GM18868 (cell line): ENCODE measurements at regions not wholly inside any gene's neighbourhood (a gene's known extent, or its start where the extent isn't known, plus 50 kb on each side); places are given as distances from the start of the nearest gene placed in this dataset.

ENCODE experiments used
- ATAC-seq: cut with Tn5 transposase; IDR thresholded peaks from one replicate; pipeline ENCODE4 v1.9.1; 2021; ENCODE audit warnings: mild to moderate bottlenecking, moderate library complexity; ENCODE audit not compliant: unreplicated experiment

- ATAC-seq: no peak
Measured at GRCh38 chr13:70430256-70430655, 322.0 kb upstream of the KLHL1 start.

DNA sequence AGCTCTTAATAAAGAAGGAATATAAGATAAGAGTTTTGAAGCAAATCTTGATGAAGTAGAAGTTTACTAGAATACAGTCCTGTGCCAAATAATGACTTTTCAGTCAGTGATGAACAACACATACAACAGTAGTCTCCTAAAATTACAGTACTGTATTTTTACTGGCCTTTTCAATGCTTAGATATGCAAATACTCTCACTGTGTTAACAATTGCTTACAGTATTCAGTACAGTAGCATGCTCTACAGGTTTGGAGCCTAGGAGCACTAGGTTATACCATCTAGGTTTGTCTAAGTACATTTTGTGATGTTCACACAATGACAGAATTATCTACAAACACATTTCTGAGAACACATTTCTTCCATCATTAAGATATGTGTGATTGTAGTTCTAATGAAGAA is 316.7 kb upstream of the KLHL1 start:
- no peak for ATAC-seq

DNA sequence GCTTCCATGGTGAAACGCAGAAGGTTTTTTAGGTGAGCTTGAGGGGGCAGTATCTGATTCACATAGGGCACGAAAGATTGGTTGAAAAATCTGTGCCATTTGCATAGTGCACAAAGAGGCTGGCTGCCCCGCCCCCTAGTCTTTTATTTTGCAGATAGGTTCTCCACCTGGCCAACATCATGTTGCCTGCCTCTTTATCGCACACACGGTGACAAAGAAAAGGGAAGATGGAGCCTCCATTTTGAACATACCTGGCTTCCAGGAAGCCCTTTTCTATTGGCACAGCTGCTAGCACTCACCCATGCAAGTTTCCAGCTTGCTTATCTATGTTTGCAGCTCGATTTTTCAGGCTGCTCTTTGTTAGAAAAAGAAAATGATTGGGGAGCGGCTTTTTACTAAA is 316.2 kb upstream of the KLHL1 start:
- no peak for ATAC-seq

GRCh38 chr13:70415136-70415535 is 306.9 kb upstream of the KLHL1 start:
- ATAC-seq: no peak

DNA sequence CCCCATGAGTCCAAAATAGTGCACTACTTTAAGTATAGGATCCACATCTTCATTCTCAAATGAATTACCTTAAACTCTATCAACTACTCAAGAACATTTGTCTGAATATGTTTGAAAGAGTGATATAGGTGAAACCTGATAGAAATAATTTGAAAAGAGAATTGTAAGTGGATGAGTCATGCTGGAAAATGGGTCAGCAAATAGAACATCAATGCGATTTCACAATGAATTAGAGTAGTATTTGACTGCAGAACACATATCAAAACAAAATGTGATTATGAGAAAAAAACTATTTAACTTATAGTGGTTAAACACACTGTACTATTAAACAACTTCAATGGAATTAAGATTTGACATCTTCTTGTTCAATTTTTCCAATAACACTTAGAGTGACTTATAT is 300.6 kb upstream of the KLHL1 start:
- no peak for ATAC-seq

DNA sequence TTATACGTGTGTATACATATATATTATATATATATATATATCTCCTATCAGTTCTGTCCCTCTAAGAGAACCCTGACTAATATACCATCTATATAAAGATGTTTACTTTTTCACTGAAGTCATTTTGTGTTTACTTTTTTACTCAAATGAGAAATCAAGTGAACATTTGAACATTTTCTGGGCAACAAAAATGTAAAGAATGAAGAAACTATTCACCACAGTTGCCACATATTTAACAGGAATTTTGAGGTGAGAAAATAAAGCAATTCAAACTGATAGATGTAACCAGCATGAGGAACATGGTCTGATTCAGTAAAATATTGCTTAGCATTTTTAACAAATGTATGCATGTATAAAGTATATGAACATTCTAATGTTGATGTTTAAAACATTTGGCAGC is 299.2 kb upstream of the KLHL1 start:
- no peak for ATAC-seq

DNA sequence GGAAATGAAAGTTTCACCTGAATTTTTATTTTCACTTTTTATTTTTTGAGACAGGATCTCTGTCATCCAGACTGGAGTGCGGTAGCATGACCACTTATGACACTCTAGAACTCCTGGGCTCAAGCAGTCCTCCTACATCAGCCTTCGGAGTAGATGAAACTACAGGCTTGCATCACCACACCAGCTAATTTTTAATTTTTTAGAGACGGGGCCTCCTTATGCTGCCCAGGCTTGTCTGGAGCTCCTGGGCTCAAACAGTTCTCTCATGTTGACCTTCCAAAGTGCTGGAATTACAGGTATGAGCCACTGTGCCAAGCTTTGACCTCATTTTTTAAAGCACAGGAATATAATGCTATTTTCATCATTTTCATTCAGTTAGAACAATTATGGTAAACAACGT is 297.0 kb upstream of the KLHL1 start:
- ATAC-seq: no peak

DNA sequence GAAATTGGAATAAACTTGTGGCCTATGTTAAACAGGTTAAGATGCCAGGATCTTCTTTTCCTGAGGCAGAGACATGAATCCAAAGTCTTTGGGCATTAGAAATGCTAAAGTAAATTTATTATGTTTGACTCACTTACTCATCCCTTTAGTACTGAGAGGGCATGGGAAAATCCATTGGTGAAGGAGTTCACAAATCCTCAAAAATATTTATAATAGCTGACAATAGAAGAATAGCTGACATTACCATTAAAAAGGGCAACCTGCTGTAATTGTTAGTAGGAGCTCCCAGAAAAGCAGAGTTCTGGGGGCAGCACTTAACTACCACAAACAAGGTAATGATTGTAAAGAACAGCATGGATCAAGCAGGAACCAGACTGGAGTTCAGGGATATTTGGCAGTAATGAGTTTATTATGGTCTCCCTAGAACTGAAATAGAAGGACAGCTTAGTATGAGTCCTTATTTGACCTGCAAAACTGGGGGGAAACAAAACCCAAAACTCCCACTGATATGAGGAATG is 285.8 kb upstream of the KLHL1 start:
- no peak for ATAC-seq

DNA sequence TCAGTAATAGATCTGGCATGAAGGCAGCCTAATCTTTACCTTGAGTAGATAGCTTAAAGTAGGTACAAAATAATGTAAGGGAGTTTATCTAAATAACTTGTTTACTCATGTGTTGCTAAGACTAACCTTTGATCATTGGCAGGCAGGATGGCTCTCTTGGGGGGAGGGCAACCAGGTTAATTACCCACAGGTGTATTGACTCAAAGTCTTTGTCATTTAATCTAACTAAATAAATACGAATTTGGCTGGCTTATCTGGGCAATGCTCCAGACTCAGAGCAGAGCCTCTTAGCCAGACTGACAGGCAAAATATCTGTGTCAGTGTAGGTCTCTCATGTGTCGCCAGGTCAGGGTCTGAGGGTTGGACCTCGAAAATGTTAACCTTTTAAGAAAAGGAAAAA is 283.4 kb upstream of the KLHL1 start:
- ATAC-seq: no peak

DNA sequence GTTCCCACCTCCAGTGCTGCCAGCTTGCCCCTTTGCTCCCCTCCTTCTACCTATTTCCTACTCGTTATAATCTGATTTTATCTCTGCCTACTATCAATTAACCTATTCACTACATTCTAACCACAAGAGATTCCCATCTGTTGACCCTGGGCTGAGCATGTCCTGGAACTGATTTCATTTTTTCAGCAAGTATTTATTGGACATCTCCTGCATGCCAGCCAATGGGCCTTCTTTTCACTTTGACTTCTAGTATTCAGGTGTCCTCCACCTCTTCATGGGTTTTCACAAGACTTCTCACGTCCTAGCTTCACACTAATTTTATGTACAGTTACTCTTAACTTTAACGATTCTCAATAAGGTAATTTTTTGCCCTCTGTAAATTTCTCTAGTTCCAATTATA is 282.7 kb upstream of the KLHL1 start:
- ATAC-seq: no peak

- ATAC-seq: no peak
Measured at GRCh38 chr13:70390064-70390463, 281.8 kb upstream of the KLHL1 start.

GRCh38 chr13:70388935-70389334 is 280.7 kb upstream of the KLHL1 start:
- ATAC-seq: no peak

DNA sequence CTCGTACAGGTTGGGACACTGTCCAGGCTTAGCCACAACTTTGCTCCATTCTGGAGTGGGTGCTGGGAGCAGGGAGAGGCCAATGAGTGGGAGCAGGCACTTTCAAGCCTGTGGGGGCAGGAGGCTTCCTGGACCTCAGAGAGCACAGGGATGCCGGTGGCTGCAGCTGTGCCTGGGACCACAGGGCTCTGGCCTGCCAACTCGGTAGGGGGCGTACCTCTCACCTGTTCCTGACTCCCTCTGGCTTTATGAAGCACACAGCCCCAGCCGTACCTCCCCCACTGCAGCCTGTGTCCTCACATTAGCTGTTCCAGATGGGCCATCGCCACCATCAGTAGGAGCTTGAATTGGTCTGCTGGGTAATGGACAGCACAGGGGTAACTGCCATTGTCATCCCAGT is 278.7 kb upstream of the KLHL1 start:
- no peak for ATAC-seq

- no peak for ATAC-seq
Measured at GRCh38 chr13:70385852-70386251, 277.6 kb upstream of the KLHL1 start.

- ATAC-seq: no peak
Measured at GRCh38 chr13:70384156-70384555, 275.9 kb upstream of the KLHL1 start.

DNA sequence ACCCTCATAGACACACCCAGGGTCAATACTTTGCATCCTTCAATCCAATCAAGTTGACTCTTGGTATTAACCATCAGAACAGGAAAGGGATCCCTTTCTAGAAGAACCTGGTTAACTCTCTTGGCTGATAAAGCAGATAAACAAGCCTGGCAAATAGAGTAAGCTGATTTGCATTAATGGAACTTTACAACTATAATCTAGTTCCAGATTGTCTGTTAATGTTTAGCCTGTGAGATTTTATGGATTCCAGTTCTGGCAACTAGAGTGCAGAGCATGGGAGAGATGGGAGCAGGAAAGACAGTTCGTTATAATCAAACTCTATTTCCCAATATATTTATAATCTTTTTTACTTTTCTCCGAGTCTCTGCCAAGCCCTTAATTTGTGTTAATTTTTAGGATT is 272.6 kb upstream of the KLHL1 start:
- no peak for ATAC-seq

DNA sequence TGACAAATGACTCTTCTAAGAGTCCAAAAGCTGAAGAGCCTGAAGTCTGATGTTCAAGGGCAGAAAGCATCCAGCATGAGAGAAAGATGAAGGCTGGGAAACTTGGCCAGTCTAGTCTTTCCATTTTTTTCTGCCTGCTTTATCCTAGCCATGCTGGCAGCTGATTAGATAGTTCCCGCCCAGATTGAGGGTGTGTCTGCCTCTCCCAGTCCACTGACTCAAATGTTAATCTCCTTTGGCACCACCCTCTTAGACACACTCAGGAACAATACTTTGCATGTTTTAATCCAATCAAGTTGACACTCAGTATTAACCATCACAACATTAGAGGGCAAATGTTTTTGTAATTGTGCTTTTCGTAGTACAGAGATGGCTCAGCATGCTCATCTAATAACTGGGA is 267.5 kb upstream of the KLHL1 start:
- ATAC-seq: no peak

DNA sequence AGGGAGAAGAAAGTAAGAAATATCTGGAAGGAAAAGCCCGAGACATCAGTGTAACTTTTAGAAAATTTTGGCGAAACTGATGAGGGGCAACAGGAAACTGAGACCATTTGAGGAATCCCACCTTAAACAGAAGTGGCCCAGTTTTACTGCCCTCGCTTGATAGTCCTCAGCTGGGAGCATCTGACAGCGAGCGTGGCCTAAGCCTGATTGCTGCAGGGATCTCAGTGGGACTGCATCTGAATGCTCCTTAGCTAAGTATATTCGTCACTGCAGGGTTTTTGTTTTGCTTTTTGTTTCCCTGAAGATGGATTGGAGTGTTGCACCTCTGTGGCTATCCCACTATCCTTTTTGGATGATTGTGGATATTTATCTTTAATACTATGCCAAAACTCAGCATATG is 262.7 kb upstream of the KLHL1 start:
- no peak for ATAC-seq

- no peak for ATAC-seq
Measured at GRCh38 chr13:70366720-70367119, 258.5 kb upstream of the KLHL1 start.

DNA sequence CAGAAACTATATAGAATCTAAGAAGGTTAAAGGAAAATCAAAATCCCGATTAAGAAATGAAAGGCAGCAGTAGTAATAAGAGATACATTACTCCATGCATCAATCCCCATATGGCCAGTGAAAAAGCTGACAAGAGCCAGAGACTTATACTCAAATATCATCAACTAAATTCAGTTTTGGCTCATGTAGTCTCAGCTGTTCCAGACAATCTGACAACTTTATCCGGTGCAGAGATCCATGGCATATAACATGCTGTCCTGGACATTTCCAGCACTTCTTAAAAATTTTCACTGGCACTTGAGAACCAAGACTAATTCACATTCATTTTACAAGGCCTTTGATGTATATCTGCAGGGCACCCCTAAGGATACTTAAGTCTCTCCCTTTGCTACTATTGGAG is 255.7 kb upstream of the KLHL1 start:
- no peak for ATAC-seq

DNA sequence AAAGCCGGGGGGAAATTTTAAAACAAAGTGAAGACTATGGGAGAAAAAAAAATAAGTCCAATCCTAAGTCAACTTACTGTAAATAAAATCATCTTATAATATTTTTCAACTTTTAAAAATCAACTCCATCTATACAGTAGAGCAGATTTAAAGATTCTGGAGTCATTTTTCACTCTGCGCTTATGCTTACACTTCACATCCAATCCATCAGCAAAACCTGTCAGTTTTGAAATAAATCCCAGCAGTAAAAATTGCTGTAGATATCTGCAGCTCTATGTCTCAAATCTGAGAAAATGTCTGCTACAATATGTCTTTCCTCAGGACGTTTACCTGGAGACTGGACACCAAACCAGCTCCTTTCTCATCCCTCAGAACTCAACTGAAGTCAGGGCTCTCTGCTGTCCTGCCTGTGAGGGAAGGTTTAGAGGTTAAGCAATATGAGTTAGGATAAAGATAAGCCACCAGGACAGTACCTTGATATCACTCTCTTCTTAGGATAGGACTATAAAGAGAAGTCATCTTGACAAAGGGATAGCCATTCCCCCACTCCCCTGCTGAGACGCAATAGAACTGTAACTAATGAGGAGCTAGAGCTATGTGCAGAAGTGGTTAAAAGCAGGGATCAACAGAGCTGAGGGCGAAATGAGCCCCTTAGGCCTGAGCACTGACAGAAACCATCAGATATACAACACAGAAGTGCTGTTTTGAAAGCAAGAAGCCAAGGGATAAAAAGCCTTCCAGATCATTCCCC is 254.7 kb upstream of the KLHL1 start:
- ATAC-seq: no peak

DNA sequence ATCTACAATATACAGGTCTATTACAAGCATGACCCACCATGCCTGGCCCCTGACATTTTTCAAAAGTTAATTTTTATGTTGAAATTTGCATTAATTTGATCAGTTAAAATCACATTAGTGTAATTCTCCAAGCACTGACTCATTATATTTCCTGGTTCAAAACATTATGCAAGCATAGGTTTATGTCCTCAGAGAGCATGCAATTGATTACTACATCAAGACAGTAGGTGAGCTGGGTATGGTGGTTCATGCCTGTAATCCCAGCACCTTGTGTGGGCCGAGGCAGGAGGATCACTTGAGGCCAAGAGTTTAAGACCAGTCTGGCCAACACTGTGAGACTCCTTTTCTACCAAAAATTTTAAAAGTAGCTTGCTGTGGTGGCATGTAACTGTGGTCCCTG is 248.8 kb upstream of the KLHL1 start:
- ATAC-seq: no peak

DNA sequence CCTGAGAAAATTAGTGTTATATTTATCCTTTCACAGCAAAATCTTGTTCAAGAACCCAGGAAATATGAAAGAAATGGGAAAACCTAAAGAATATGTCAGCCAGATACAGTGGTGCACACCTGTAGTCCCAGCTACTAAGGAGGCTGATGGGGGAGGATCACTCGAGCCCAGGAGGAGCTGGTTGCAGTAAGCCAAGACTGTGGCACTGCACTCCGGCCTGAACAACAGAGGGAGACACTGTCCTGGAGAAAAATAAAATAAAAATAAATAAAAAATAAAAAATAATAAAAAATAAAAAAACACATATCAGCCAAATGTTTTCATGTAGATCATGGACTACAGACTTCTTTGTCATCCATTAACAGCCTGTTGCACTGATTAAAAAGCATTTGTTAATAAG is 244.8 kb upstream of the KLHL1 start:
- no peak for ATAC-seq
